GM12878 (cell line): ENCODE measurements at regions not wholly inside any gene's neighbourhood (a gene's known extent, or its start where the extent isn't known, plus 50 kb on each side); places are given as distances from the start of the nearest gene placed in this dataset.
A peak's percentile ranks its signal among the peaks of the same experiment; 100 is the strongest.

Experiments used
- ATAC-seq: fragments of 200-7000 bp; cut with Tn5 transposase; 3 replicates; pipeline ENCODE4 v1.9.1; 2020; ENCODE audit warnings: mild to moderate bottlenecking, moderate library complexity
- BruUV-seq: library from RNA; stranded (reverse); fragments of 400-500 nt; replicated peaks from 2 replicates; lab custom pipeline; 2021; lab: Mats Ljungman, UMichigan
- CTCF ChIA-PET: fragments of 300-600 bp; sonication (Branson Sonifier 250); formaldehyde crosslinking; extraction: SDS; loops from one replicate; lab custom pipeline; 2021; ENCODE audit warnings: inconsistent platforms; lab: Yijun Ruan, JAX
- POLR2A ChIA-PET: fragments of 350-600 bp; formaldehyde crosslinking; extraction: SDS; loops from one replicate; lab custom pipeline; 2021; ENCODE audit warnings: inconsistent platforms; lab: Charles Lee
- RAD21 ChIA-PET: fragments of 300-600 bp; sonication (Branson Sonifier 250); formaldehyde crosslinking; loops from one replicate; lab custom pipeline; 2023; ENCODE audit warnings: antibody characterized with exemption; ENCODE audit not compliant: unreplicated experiment; lab: Charles Lee
- SMC1A ChIA-PET: fragments of 300-600 bp; sonication (Branson Sonifier 250); formaldehyde crosslinking; loops from one replicate; lab custom pipeline; 2023; ENCODE audit not compliant: unreplicated experiment, uncharacterized antibody; lab: Charles Lee
- DNase-seq: peaks from one replicate; pipeline ENCODE4 v3.0.0-alpha.2; 2011; ENCODE audit warnings: low read depth, low spot score
- FAIRE-seq: peaks from 3 replicates; lab custom pipeline; 2011; peaks lifted over from hg19 to GRCh38; lab: Jason Lieb, UNC
- H2AFZ ChIP-seq: 2 replicates; pipeline ENCODE4 v1.6.0; 2011; ENCODE audit warnings: low read depth, low read length, control low read depth; ENCODE audit not compliant: control insufficient read depth
- H3K27ac ChIP-seq: 2 replicates; pipeline ENCODE4 v1.5.1; 2011; ENCODE audit warnings: control low read depth; ENCODE audit not compliant: control insufficient read depth, insufficient read depth
- H3K27me3 ChIP-seq, 2 experiments: replicated peaks in 1 of 2; 2 replicates each; pipeline versions ENCODE4 v1.6.0 to v1.6.1; 2011; ENCODE audit warnings: low read length in 1 of 2; ENCODE audit not compliant: control insufficient read depth in 2 of 2, insufficient read depth in 2 of 2
- H3K36me3 ChIP-seq, 2 experiments: 2 replicates each; pipeline ENCODE4 v1.5.1; 2011; ENCODE audit warnings: low read length in 1 of 2; ENCODE audit not compliant: control insufficient read depth in 2 of 2, insufficient read depth in 2 of 2
- H3K4me1 ChIP-seq: 2 replicates; pipeline ENCODE4 v1.6.1; 2011; ENCODE audit warnings: mild to moderate bottlenecking, low read length, moderate library complexity, mixed read lengths; ENCODE audit not compliant: control insufficient read depth, insufficient read depth
- H3K4me2 ChIP-seq: 2 replicates; pipeline ENCODE4 v1.6.0; 2011; ENCODE audit warnings: control low read depth; ENCODE audit not compliant: control insufficient read depth, insufficient read depth
- H3K4me3 ChIP-seq: fragments of 200-600 bp; sonication (generic); 2 replicates; pipeline ENCODE4 v1.5.1; 2016
- H3K79me2 ChIP-seq: 2 replicates; pipeline ENCODE4 v1.6.0; 2011; ENCODE audit warnings: low read length; ENCODE audit not compliant: control insufficient read depth, insufficient read depth
- H3K9ac ChIP-seq: 2 replicates; pipeline ENCODE4 v1.8.0; 2011; ENCODE audit warnings: low read length, control low read depth, mixed read lengths; ENCODE audit not compliant: control insufficient read depth, insufficient read depth
- H3K9me3 ChIP-seq: replicated peaks from 3 replicates; pipeline ENCODE4 v1.5.1; 2011; ENCODE audit warnings: mild to moderate bottlenecking, low read length; ENCODE audit not compliant: control insufficient read depth, insufficient read depth
- H4K20me1 ChIP-seq: 2 replicates; pipeline ENCODE4 v1.6.0; 2011; ENCODE audit not compliant: control insufficient read depth, insufficient read depth
- BACH1 ChIP-seq: fragments of 450-650 bp; IDR thresholded peaks from 2 replicates; pipeline ENCODE4 v1.6.1; 2017; ENCODE audit warnings: mild to moderate bottlenecking, borderline replicate concordance
- EZH2 ChIP-seq: IDR thresholded peaks from 2 replicates; pipeline ENCODE4 v1.6.1; 2012; ENCODE audit warnings: low read depth, mild to moderate bottlenecking, control low read depth, inconsistent platforms, low read length, borderline replicate concordance; ENCODE audit not compliant: control insufficient read depth
- FOXK2 ChIP-seq: fragments of 450-650 bp; IDR thresholded peaks from 2 replicates; pipeline ENCODE4 v1.6.1; 2017; ENCODE audit warnings: mild to moderate bottlenecking, moderate library complexity
- IKZF2 ChIP-seq, 2 experiments: fragments of 450-650 bp; IDR thresholded peaks; 2 replicates each; pipeline ENCODE4 v1.6.1; 2017; ENCODE audit warnings: mild to moderate bottlenecking in 2 of 2, moderate library complexity in 2 of 2
- JUND ChIP-seq: IDR thresholded peaks from 2 replicates; pipeline ENCODE4 v1.6.1; 2012; ENCODE audit warnings: low read depth, mild to moderate bottlenecking, low read length, improper control_type of control experiment, moderate library complexity
- MYB ChIP-seq: fragments of 150-350 bp; IDR thresholded peaks from 2 replicates; pipeline ENCODE4 v1.6.1; 2014; ENCODE audit warnings: mild to moderate bottlenecking, low read depth, low read length, borderline replicate concordance
- NFIC ChIP-seq: IDR thresholded peaks from 2 replicates; pipeline ENCODE4 v1.6.1; 2012; ENCODE audit warnings: low read depth, mild to moderate bottlenecking, inconsistent platforms, low read length, moderate library complexity
- NFYA ChIP-seq: IDR thresholded peaks from 2 replicates; pipeline ENCODE4 v1.6.1; 2011; ENCODE audit warnings: low read depth, mild to moderate bottlenecking, low read length, improper control_type of control experiment, borderline replicate concordance
- SMAD5 ChIP-seq: IDR thresholded peaks from 2 replicates; pipeline ENCODE4 v1.6.1; 2016; ENCODE audit warnings: antibody characterized with exemption, low read depth
- SUZ12 ChIP-seq: fragments of 200-600 bp; sonication (generic); IDR thresholded peaks from one replicate; pipeline ENCODE4 v1.6.1; 2018; ENCODE audit warnings: antibody characterized with exemption, mild to moderate bottlenecking; ENCODE audit not compliant: unreplicated experiment
- WGBS: methylation state at CpG from one replicate; pipeline ENCODE4 v1.1.6; 2016; ENCODE audit warnings: low lambda C conversion rate; ENCODE audit not compliant: insufficient replicate concordance, insufficient coverage; ENCODE audit errors: missing lambda C conversion rate; 5-methylcytosine and 5-hydroxymethylcytosine counted together
- in situ Hi-C: fragments of 300-500 bp; cut with MboI; formaldehyde crosslinking; loops from 9 replicates; pipeline ENCODE4 v1.14.3; 2018; ENCODE audit warnings: mixed read lengths
- intact Hi-C: fragments of 100-400 bp; cut with micrococcal nuclease; formaldehyde crosslinking; loops from one replicate; pipeline ENCODE4 v1.14.2; 2022; ENCODE audit not compliant: unreplicated experiment
- TF ChIP-seq, protein P1 (sequence below): fragments of 450-650 bp; IDR thresholded peaks from 2 replicates; pipeline ENCODE4 v1.6.1; 2017; ENCODE audit warnings: low read depth, mild to moderate bottlenecking, moderate library complexity
- TF ChIP-seq, protein P2 (sequence below): fragments of 450-650 bp; IDR thresholded peaks from 2 replicates; pipeline ENCODE4 v1.6.1; 2018; ENCODE audit warnings: mild to moderate bottlenecking, low read depth, moderate library complexity; ENCODE audit not compliant: partially characterized antibody
- TF ChIP-seq, protein P3 (sequence below): fragments of 450-650 bp; IDR thresholded peaks from 2 replicates; pipeline ENCODE4 v1.6.1; 2017; ENCODE audit warnings: mild to moderate bottlenecking, moderate library complexity

DNA sequence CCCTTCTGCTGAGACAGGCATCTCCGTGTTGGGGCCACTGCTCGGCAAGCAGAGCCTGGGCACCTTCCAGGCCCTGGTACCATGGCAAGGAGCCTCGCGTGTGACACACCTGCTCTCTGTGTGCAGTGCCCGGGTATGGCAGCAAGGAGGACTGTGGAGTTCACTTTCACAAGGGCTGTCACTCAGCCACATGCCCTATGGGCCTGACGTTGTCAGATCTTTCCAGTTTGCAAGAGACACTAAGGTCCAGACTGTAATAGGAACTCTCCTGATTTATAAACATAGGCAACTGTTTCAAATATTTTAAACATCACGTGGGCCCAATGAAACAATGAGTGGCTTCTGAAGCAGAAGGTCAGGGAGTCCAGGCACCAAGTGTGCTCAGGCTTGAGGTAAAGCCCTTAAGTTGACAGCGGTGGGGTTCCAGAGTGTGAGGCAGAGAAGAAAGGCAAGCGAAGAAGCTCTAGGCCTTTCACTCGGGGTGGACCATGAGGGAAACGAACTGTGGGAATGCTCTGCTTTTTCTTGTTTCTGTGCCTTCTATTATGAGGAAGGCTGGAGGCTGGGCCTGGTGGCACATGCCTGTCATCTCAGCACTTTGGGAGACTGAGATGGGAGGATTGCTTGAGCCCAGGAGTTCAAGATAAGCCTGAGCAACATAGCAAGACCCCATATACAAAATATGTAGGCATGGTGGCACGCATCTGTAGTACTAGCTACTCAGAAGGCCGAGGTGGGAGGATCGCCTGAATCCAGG lies 108.6 kb upstream of the TRIM2 start:
- BruUV-seq: no TSS peak
- no peak for DNase-seq
- Histone ChIP-seq H3K36me3 (no peaks in the 10 kb centered on the region), H3K4me3 (no peak overlapping the region), H3K27ac (no peak overlapping the region), H3K9me3 (no peaks in the 10 kb centered on the region), H3K4me2 (no peak overlapping the region), H3K27me3 (no peaks in the 10 kb centered on the region), H4K20me1 (no peaks in the 10 kb centered on the region), H3K9ac (no peak overlapping the region), H2AFZ (no peak overlapping the region), H3K4me1 (no peaks in the 10 kb centered on the region), H3K79me2 (no peaks in the 10 kb centered on the region)
- ChIA-PET POLR2A (no interaction called here), SMC1A (interaction anchor here (0.8 to 3.1 kb wide), 2 partner anchors 17 to 31 kb away, joined by 3 to 15 read pairs; no protein-coding TSS in a partner anchor), CTCF (interaction anchor here (1.2 to 6.9 kb wide), 6 partner anchors 10 to 45 kb away, joined by 3 to 34 read pairs (median 6); no protein-coding TSS in a partner anchor), RAD21 (interaction anchor here (0.9 kb wide), 1 partner anchor 10 kb away, joined by 5 read pairs; no protein-coding TSS in a partner anchor)
- no peak for FAIRE-seq
- WGBS: 53% methylated on average over 14 of the region's 14 CpGs
- ATAC-seq: peak; percentile 37; the same call in 2 of the 3 replicates
- in situ Hi-C loops: no loop called here
- intact Hi-C loops: no loop called here
- TF ChIP-seq BACH1: no peak
- TF ChIP-seq, protein P1, sequence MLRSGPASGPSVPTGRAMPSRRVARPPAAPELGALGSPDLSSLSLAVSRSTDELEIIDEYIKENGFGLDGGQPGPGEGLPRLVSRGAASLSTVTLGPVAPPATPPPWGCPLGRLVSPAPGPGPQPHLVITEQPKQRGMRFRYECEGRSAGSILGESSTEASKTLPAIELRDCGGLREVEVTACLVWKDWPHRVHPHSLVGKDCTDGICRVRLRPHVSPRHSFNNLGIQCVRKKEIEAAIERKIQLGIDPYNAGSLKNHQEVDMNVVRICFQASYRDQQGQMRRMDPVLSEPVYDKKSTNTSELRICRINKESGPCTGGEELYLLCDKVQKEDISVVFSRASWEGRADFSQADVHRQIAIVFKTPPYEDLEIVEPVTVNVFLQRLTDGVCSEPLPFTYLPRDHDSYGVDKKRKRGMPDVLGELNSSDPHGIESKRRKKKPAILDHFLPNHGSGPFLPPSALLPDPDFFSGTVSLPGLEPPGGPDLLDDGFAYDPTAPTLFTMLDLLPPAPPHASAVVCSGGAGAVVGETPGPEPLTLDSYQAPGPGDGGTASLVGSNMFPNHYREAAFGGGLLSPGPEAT: no peak
- no peak for TF ChIP-seq JUND
- no peak for TF ChIP-seq MYB
- TF ChIP-seq SUZ12: no peak
- TF ChIP-seq SMAD5: no peak
- TF ChIP-seq, protein P2, sequence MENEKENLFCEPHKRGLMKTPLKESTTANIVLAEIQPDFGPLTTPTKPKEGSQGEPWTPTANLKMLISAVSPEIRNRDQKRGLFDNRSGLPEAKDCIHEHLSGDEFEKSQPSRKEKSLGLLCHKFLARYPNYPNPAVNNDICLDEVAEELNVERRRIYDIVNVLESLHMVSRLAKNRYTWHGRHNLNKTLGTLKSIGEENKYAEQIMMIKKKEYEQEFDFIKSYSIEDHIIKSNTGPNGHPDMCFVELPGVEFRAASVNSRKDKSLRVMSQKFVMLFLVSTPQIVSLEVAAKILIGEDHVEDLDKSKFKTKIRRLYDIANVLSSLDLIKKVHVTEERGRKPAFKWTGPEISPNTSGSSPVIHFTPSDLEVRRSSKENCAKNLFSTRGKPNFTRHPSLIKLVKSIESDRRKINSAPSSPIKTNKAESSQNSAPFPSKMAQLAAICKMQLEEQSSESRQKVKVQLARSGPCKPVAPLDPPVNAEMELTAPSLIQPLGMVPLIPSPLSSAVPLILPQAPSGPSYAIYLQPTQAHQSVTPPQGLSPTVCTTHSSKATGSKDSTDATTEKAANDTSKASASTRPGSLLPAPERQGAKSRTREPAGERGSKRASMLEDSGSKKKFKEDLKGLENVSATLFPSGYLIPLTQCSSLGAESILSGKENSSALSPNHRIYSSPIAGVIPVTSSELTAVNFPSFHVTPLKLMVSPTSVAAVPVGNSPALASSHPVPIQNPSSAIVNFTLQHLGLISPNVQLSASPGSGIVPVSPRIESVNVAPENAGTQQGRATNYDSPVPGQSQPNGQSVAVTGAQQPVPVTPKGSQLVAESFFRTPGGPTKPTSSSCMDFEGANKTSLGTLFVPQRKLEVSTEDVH: no peak
- no peak for TF ChIP-seq NFIC
- no peak for TF ChIP-seq IKZF2 (IDR thresholded peaks at IDR 0.05)
- TF ChIP-seq, protein P3, sequence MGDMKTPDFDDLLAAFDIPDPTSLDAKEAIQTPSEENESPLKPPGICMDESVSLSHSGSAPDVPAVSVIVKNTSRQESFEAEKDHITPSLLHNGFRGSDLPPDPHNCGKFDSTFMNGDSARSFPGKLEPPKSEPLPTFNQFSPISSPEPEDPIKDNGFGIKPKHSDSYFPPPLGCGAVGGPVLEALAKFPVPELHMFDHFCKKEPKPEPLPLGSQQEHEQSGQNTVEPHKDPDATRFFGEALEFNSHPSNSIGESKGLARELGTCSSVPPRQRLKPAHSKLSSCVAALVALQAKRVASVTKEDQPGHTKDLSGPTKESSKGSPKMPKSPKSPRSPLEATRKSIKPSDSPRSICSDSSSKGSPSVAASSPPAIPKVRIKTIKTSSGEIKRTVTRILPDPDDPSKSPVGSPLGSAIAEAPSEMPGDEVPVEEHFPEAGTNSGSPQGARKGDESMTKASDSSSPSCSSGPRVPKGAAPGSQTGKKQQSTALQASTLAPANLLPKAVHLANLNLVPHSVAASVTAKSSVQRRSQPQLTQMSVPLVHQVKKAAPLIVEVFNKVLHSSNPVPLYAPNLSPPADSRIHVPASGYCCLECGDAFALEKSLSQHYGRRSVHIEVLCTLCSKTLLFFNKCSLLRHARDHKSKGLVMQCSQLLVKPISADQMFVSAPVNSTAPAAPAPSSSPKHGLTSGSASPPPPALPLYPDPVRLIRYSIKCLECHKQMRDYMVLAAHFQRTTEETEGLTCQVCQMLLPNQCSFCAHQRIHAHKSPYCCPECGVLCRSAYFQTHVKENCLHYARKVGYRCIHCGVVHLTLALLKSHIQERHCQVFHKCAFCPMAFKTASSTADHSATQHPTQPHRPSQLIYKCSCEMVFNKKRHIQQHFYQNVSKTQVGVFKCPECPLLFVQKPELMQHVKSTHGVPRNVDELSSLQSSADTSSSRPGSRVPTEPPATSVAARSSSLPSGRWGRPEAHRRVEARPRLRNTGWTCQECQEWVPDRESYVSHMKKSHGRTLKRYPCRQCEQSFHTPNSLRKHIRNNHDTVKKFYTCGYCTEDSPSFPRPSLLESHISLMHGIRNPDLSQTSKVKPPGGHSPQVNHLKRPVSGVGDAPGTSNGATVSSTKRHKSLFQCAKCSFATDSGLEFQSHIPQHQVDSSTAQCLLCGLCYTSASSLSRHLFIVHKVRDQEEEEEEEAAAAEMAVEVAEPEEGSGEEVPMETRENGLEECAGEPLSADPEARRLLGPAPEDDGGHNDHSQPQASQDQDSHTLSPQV: no peak
- no peak for TF ChIP-seq EZH2
- TF ChIP-seq FOXK2: no peak
- TF ChIP-seq NFYA: no peak
